NCI-H510A treated with DMSO at 0.1 percent for 48 hours (cell line): ENCODE measurements at regions not wholly inside any gene's neighbourhood (a gene's known extent, or its start where the extent isn't known, plus 50 kb on each side); places are given as distances from the start of the nearest gene placed in this dataset.

ENCODE experiments used
- DNase-seq: peaks from one replicate; lab custom pipeline; 2025; lab: John Stamatoyannopoulos, UW

- DNase-seq: no peak
These were observed 495.8 kb downstream of the PDCD6IP start for GRCh38 chr3:34294240-34294639.

DNA sequence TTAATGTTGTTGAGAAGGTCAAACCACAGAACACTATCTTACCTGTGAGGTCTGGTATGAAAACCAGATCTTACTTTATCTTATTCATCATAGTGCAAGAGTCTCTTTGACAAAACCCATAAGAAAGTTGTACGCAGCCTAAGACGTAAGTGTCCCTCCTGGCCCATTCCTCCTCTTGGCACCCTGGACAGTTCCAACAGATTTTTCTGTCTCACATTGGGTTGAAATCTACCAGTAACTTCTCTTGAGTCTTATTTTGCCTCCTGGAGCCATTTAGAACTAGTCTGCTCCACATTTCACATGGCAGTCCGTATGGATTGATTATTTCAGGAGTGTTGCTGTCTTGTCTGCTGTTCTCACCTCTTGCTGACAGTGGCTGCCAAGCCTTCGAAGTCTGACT, 498.4 kb downstream of the PDCD6IP start:
- DNase-seq: no peak

- DNase-seq: no peak
These were observed 500.2 kb downstream of the PDCD6IP start for GRCh38 chr3:34298653-34299052.

GRCh38 chr3:34300621-34301020, 502.2 kb downstream of the PDCD6IP start:
- DNase-seq: no peak

DNA sequence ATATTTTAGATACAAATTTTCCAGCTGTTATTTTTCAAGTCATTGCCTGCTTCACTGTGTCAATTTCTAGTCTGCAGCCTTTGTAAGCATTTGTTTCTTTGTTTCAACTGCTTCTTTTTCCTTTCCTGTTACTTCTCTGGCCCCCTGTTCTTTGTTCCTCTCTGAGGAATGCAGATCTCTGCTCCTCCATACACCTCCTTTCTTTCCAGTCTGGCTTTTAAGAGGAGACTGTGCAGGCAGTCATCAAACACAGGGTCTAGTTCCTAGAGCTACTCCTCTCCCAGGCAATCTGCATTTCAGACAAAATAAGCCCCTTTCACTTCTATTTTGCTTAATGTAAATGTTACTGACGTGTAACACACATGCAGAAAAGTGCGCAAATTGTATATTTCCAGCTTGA, 502.9 kb downstream of the PDCD6IP start:
- no peak for DNase-seq

DNA sequence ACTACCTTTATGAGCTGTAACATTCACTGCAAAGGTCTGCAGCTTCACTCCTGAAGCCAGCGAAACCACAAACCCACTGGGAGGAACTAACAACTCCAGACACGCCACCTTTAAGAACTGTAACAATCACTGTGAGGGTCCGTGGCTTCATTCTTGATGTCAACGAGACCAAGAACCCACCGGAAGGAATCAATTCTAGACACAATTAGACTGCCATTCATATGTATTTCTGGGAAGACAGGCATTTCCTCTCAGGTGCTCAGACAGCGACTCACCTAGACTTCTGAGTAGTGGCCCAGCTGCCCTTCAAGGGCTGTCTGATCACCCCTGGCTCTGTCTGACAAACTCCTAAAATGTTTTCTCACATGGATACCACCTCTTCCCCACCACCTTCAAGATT, 506.8 kb downstream of the PDCD6IP start:
- no peak for DNase-seq

GRCh38 chr3:34312684-34313083, 514.3 kb downstream of the PDCD6IP start:
- no peak for DNase-seq

- DNase-seq: no peak
These were observed 521.5 kb downstream of the PDCD6IP start for GRCh38 chr3:34319881-34320280.

DNA sequence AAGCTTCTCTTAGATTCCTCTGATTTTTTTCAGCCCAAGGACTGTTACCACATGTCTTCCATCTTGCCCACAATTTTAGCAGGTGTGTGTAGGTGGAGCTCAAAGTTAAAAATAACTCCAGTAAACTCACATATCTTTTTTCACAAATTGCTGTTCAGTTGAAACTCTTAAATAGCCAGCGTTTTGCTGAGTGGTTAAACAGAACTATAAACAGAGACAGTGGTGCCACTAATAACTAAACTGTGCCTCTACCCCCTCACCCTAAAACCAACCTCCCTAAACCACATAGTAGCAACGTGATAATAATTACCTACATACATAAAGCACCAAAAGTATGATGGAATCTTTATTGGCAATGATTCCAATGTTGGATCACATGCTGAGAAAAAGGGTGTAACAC, 525.1 kb downstream of the PDCD6IP start:
- DNase-seq: no peak

GRCh38 chr3:34346656-34347055, 548.2 kb downstream of the PDCD6IP start:
- no peak for DNase-seq

GRCh38 chr3:34351882-34352777, 553.7 kb downstream of the PDCD6IP start:
- DNase-seq: no peak

GRCh38 chr3:34352778-34353331, 554.4 kb downstream of the PDCD6IP start:
- DNase-seq: no peak

- DNase-seq: peak; percentile 27
These were observed 559.0 kb downstream of the PDCD6IP start for GRCh38 chr3:34357461-34357860.

GRCh38 chr3:34359064-34359463, 560.6 kb downstream of the PDCD6IP start:
- DNase-seq: no peak

DNA sequence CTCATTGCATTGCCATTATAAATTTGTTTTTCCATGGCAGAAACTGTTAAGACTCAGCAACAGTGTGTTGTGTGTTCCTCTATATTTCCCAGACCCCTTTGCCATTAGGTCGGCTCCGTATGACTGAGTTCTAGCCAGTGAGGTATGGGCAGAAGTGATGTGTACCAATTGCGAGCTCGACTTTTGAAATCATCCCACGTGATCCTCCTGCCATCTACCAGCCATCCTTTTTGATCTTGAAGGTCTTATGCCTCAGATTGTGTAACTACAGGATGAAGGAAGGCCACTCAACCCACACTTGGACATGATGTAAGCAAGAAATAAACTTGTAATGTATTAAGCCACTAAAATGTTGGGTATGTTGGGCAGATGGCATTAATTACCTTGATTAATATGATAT, 562.3 kb downstream of the PDCD6IP start:
- DNase-seq: no peak

GRCh38 chr3:34361921-34362320, 563.5 kb downstream of the PDCD6IP start:
- no peak for DNase-seq

GRCh38 chr3:34362910-34363309, 564.5 kb downstream of the PDCD6IP start:
- no peak for DNase-seq

DNA sequence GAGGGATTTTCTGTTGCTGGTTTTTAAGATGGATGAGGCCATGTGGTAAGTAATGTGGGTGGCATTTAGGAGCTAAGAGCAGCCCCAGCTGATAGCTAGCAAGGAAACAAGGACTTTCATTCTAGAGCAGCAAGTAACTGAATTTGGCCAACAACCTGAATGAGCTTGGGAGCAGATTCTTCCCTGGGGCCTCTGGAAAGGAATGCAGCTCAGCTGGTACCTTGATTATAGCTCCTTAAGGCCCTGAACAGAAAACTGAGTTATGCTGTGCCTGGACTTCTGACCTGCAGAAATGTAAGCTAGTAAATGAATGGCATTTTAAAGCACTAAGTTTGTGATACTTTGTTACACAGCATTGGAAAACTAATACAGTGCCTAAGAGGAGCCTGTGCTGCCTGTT, 565.5 kb downstream of the PDCD6IP start:
- DNase-seq: no peak

GRCh38 chr3:34364335-34364734, 565.9 kb downstream of the PDCD6IP start:
- peak; percentile 40 for DNase-seq

DNA sequence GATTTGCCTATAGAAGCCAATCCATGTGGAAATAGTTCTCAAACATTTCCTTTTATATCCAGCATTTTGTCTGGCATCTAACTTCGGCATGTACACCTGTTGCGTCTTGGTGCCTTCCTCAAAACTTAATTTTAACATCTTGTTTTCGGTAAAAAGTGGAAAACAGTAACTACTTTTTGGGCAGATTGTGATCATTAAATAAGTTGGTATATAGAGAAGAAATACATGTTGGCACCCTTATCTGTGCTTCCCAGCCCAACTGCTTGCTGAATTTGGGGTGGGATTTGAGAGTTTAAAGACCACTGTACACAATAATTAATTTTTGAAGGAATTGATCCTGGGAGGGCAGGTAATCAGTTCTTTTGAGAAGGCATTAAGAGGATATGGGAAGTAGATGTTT, 566.8 kb downstream of the PDCD6IP start:
- no peak for DNase-seq

- DNase-seq: no peak
These were observed 567.3 kb downstream of the PDCD6IP start for GRCh38 chr3:34365771-34366170.

- DNase-seq: no peak
These were observed 569.1 kb downstream of the PDCD6IP start for GRCh38 chr3:34367521-34367920.

GRCh38 chr3:34374521-34374920, 576.1 kb downstream of the PDCD6IP start:
- no peak for DNase-seq

- DNase-seq: no peak
These were observed 578.3 kb downstream of the PDCD6IP start for GRCh38 chr3:34376691-34377090.
